K562 (cell line): ENCODE measurements at regions not wholly inside any gene's neighbourhood (a gene's known extent, or its start where the extent isn't known, plus 50 kb on each side); places are given as distances from the start of the nearest gene placed in this dataset.

Experiments
- ZNF274 ChIP-seq: IDR thresholded peaks from 2 replicates; pipeline ENCODE4 v1.6.1; 2011; ENCODE audit warnings: low read depth, mild to moderate bottlenecking, low read length, moderate library complexity, borderline replicate concordance
- TF ChIP-seq, protein P1 (sequence below): fragments of 450-650 bp; IDR thresholded peaks from 2 replicates; pipeline ENCODE4 v1.6.1; 2018; ENCODE audit not compliant: partially characterized antibody

DNA sequence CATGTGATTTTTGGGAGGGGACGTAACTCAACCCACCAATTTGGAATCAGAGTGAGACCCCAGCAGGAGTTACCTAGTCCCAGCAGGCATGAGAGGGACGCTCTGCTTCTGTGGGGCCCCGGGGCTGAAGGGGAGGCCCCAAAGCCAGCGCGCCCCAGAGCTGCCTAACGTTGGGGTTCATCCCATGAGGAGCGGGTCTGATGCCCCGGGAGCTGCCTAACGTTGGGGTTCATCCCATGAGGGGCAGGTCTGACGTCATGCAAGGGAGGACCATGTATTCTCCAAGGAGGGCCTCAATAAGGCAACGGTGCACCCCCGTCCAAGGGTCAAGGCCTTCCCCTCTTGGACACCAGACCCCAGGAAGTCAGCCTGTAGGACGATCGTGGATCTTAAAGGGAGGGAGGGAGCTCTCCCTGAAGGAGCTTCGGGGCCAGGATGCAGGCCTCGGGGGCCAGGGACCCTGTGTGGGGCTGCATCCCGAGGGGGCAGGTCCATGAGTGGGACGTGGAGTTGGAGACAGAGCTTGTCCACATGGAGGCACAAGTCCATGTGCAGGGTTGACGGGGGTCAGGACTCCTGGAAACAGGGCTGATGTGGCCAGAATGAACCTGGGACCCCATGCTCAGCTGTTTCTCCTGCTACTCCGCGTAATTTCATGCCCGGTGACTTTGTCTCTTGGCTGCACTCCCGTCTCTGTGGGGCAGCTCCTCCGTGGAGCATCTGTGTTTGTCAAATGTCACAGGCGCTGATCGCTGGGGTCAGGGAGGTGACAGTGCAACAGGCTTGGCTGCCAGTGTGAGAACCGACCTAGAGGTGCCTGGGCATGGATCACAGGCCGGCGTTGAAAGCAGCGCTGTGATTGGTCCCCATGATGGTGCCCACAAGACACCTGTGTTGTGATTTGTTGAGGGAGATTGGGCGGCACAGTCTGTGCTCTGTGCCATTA is 1029.1 kb downstream of the BRD1 start:
- TF ChIP-seq ZNF274: no peak
- TF ChIP-seq, protein P1, sequence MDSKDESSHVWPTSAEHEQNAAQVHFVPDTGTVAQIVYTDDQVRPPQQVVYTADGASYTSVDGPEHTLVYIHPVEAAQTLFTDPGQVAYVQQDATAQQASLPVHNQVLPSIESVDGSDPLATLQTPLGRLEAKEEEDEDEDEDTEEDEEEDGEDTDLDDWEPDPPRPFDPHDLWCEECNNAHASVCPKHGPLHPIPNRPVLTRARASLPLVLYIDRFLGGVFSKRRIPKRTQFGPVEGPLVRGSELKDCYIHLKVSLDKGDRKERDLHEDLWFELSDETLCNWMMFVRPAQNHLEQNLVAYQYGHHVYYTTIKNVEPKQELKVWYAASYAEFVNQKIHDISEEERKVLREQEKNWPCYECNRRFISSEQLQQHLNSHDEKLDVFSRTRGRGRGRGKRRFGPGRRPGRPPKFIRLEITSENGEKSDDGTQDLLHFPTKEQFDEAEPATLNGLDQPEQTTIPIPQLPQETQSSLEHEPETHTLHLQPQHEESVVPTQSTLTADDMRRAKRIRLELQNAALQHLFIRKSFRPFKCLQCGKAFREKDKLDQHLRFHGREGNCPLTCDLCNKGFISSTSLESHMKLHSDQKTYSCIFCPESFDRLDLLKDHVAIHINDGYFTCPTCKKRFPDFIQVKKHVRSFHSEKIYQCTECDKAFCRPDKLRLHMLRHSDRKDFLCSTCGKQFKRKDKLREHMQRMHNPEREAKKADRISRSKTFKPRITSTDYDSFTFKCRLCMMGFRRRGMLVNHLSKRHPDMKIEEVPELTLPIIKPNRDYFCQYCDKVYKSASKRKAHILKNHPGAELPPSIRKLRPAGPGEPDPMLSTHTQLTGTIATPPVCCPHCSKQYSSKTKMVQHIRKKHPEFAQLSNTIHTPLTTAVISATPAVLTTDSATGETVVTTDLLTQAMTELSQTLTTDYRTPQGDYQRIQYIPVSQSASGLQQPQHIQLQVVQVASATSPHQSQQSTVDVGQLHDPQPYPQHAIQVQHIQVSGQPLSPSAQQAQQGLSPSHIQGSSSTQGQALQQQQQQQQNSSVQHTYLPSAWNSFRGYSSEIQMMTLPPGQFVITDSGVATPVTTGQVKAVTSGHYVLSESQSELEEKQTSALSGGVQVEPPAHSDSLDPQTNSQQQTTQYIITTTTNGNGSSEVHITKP: no peak
